ENCODE measurements at regions not wholly inside any gene's neighbourhood (a gene's known extent, or its start where the extent isn't known, plus 50 kb on each side); places are given as distances from the start of the nearest gene placed in this dataset.

DNA sequence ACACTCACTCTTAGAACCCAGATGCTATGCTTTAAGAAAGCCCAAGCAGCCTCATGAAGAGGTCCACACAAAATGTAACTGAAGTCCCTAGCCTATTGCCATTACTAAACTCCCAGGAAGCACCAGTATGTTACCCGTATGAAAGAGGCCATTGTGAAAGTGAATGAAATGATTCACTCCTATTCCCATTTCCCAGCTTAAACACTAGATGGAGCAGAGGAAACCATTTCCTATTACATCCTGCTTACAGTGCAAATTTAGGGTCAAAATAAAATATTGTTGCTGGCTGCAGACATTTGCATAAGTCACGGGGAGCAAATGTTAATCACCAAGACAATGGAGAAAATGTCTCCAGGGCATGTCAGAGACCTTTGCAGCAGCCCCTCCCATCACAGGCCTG is 989.7 kb upstream of the CRIM1 start:
- Histone ChIP-seq H3K36me3 (ENCODE audit: control insufficient read depth, insufficient read depth, low read length) (no peaks in the 10 kb centered on the region), H3K27me3 (replicated peaks; ENCODE audit: control insufficient read depth, insufficient read depth, low read length) (no peaks in the 10 kb centered on the region; the same call in 1 of the 2 replicates), H3K9me3 (no peaks in the 10 kb centered on the region), H3K4me3 (ENCODE audit: low read depth, low read length) (no peak overlapping the region), H3K4me1 (no peaks in the 10 kb centered on the region)
- Mint-ChIP-seq H3K27me3 (ENCODE audit: insufficient read depth, unreplicated experiment) (no peaks in the 10 kb centered on the region), H3K9me3 (ENCODE audit: unreplicated experiment) (no peaks in the 10 kb centered on the region), H3K4me1 (ENCODE audit: low read depth, unreplicated experiment) (no peaks in the 10 kb centered on the region), H3K36me3 (ENCODE audit: insufficient read depth, unreplicated experiment) (no peaks in the 10 kb centered on the region), H3K4me3 (ENCODE audit: unreplicated experiment) (no peak overlapping the region), H3K27ac (ENCODE audit: unreplicated experiment) (no peak overlapping the region)
- BruUV-seq (replicated peaks) = no TSS peak
- TF ChIP-seq, protein P1, sequence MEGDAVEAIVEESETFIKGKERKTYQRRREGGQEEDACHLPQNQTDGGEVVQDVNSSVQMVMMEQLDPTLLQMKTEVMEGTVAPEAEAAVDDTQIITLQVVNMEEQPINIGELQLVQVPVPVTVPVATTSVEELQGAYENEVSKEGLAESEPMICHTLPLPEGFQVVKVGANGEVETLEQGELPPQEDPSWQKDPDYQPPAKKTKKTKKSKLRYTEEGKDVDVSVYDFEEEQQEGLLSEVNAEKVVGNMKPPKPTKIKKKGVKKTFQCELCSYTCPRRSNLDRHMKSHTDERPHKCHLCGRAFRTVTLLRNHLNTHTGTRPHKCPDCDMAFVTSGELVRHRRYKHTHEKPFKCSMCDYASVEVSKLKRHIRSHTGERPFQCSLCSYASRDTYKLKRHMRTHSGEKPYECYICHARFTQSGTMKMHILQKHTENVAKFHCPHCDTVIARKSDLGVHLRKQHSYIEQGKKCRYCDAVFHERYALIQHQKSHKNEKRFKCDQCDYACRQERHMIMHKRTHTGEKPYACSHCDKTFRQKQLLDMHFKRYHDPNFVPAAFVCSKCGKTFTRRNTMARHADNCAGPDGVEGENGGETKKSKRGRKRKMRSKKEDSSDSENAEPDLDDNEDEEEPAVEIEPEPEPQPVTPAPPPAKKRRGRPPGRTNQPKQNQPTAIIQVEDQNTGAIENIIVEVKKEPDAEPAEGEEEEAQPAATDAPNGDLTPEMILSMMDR (IDR thresholded peaks at IDR 0.05; ENCODE audit: insufficient read depth in 1 of 2, low read depth in 1 of 2, low read length in 1 of 2, severe bottlenecking in 1 of 2, unreplicated experiment in 1 of 2) = no peak
- DNase-seq = no peak
- ChIA-PET CTCF (no interaction called here), POLR2A (no interaction called here)
- intact Hi-C loops (cut with micrococcal nuclease; ENCODE audit: unreplicated experiment) = no loop called here

DNA sequence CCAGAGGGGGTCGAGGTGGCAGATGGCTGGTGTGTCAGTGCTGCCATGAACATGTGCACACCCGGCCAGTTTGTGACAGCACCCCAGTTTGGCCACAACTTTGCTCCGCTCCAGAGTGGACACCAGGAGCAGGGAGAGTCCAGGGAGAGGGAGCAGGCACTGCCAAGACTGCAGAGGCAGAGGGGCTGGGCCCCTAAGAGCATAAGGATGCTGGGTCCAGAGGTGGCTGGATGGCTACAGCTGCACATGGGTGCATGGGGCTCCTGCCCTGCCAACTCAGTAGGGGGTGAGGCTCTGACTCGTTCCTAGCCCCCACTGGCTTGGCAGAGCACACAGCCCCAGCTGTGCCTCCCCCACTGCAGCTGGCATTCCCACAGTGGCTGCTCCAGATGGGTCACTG is 999.2 kb upstream of the CRIM1 start:
- Mint-ChIP-seq H3K36me3 (ENCODE audit: insufficient read depth, unreplicated experiment) (no peaks in the 10 kb centered on the region), H3K27me3 (ENCODE audit: insufficient read depth, unreplicated experiment) (no peaks in the 10 kb centered on the region), H3K27ac (ENCODE audit: unreplicated experiment) (no peak overlapping the region), H3K4me3 (ENCODE audit: unreplicated experiment) (no peak overlapping the region), H3K9me3 (ENCODE audit: unreplicated experiment) (peaks cover 20% of the 10 kb centered on the region), H3K4me1 (ENCODE audit: low read depth, unreplicated experiment) (no peaks in the 10 kb centered on the region)
- DNase-seq = no peak
- Histone ChIP-seq H3K36me3 (ENCODE audit: control insufficient read depth, insufficient read depth, low read length) (no peaks in the 10 kb centered on the region), H3K27me3 (replicated peaks; ENCODE audit: control insufficient read depth, insufficient read depth, low read length) (no peaks in the 10 kb centered on the region), H3K4me1 (no peaks in the 10 kb centered on the region), H3K9me3 (no peaks in the 10 kb centered on the region), H3K4me3 (ENCODE audit: low read depth, low read length) (no peak overlapping the region)
- POLR2A ChIA-PET = no interaction called here
- intact Hi-C loops (cut with micrococcal nuclease; ENCODE audit: unreplicated experiment) = no loop called here
- BruUV-seq (replicated peaks) = no TSS peak
- CTCF ChIA-PET = no interaction called here
- TF ChIP-seq, protein P1 (IDR thresholded peaks at IDR 0.05; ENCODE audit: insufficient read depth in 1 of 2, low read depth in 1 of 2, low read length in 1 of 2, severe bottlenecking in 1 of 2, unreplicated experiment in 1 of 2) = no peak

DNA sequence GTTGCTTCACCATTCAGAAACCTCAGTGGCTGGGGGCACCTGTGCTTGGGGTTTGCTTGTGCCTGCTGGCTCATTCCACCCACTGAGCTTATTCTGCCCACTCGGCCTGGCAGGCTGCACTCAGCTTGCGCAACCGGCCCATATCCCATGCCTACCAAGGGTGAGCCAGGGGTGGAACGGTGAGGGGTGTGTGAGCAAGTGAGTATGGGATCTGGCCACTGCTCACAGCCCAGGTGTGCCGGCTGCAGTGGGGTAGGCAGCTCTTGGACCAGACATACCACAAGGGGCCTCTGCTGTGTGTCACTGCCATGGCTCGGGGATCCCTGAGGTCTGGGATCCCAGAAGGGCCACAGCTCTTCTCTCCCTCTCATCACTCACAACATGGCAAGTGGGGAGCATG is 1000.5 kb upstream of the CRIM1 start:
- no peaks in the 10 kb centered on the region for H3K36me3 ChIP-seq (ENCODE audit: control insufficient read depth, insufficient read depth, low read length)
- H3K27me3 ChIP-seq (replicated peaks; ENCODE audit: control insufficient read depth, insufficient read depth, low read length) = no peaks in the 10 kb centered on the region
- TF ChIP-seq, protein P1 (IDR thresholded peaks at IDR 0.05; ENCODE audit: insufficient read depth in 1 of 2, low read depth in 1 of 2, low read length in 1 of 2, severe bottlenecking in 1 of 2, unreplicated experiment in 1 of 2) = no peak
- no peak overlapping the region for H3K4me3 ChIP-seq (ENCODE audit: low read depth, low read length)
- ChIA-PET POLR2A (no interaction called here), CTCF (no interaction called here)
- Mint-ChIP-seq H3K27me3 (ENCODE audit: insufficient read depth, unreplicated experiment) (no peaks in the 10 kb centered on the region), H3K9me3 (ENCODE audit: unreplicated experiment) (peaks cover 20% of the 10 kb centered on the region), H3K4me3 (ENCODE audit: unreplicated experiment) (no peak overlapping the region), H3K36me3 (ENCODE audit: insufficient read depth, unreplicated experiment) (no peaks in the 10 kb centered on the region), H3K4me1 (ENCODE audit: low read depth, unreplicated experiment) (no peaks in the 10 kb centered on the region), H3K27ac (ENCODE audit: unreplicated experiment) (no peak overlapping the region)
- DNase-seq = no peak
- no peaks in the 10 kb centered on the region for H3K9me3 ChIP-seq
- no peaks in the 10 kb centered on the region for H3K4me1 ChIP-seq
- intact Hi-C loops (cut with micrococcal nuclease; ENCODE audit: unreplicated experiment) = no loop called here
- no TSS peak for BruUV-seq (replicated peaks)

Measured in Caco-2 (cell line).